G401.6 (cell line): ENCODE measurements at regions not wholly inside any gene's neighbourhood (a gene's known extent, or its start where the extent isn't known, plus 50 kb on each side); places are given as distances from the start of the nearest gene placed in this dataset.
"Not testable (repeated sequence)": the region's sequence is repeated elsewhere in the genome, so short reads cannot be mapped to it uniquely, and the experiment has no call there.

ENCODE experiments used
- FAIRE-seq: peaks from 2 replicates; lab custom pipeline; 2012; peaks lifted over from hg19 to GRCh38; lab: Jason Lieb, UNC

- no peak for FAIRE-seq
Measured at GRCh38 chr11:21723678-21724077, 469.2 kb upstream of the ANO5 start.

GRCh38 chr11:21727102-21727501 lies 465.8 kb upstream of the ANO5 start:
- FAIRE-seq = no peak

GRCh38 chr11:21736404-21736803 lies 456.5 kb upstream of the ANO5 start:
- FAIRE-seq = no peak

GRCh38 chr11:21752475-21753243 lies 440.2 kb upstream of the ANO5 start:
- not testable (repeated sequence) for FAIRE-seq

GRCh38 chr11:21753244-21753767 lies 439.6 kb upstream of the ANO5 start:
- FAIRE-seq = not testable (repeated sequence)

- FAIRE-seq = no peak
Measured at GRCh38 chr11:21761000-21761399, 431.9 kb upstream of the ANO5 start.

GRCh38 chr11:21768388-21768787 lies 424.5 kb upstream of the ANO5 start:
- no peak for FAIRE-seq

GRCh38 chr11:21769188-21769587 lies 423.7 kb upstream of the ANO5 start:
- FAIRE-seq = no peak

- FAIRE-seq = no peak
Measured at GRCh38 chr11:21771097-21771496, 421.8 kb upstream of the ANO5 start.

GRCh38 chr11:21774212-21774611 lies 418.7 kb upstream of the ANO5 start:
- FAIRE-seq = no peak

GRCh38 chr11:21775911-21776310 lies 417.0 kb upstream of the ANO5 start:
- no peak for FAIRE-seq

GRCh38 chr11:21783954-21784353 lies 408.9 kb upstream of the ANO5 start:
- no peak for FAIRE-seq

GRCh38 chr11:21785351-21785750 lies 407.5 kb upstream of the ANO5 start:
- FAIRE-seq = no peak

GRCh38 chr11:21794306-21794705 lies 398.6 kb upstream of the ANO5 start:
- FAIRE-seq = no peak

- FAIRE-seq = no peak
Measured at GRCh38 chr11:21798216-21798615, 394.7 kb upstream of the ANO5 start.

- not testable (repeated sequence) for FAIRE-seq
Measured at GRCh38 chr11:21804523-21804922, 388.4 kb upstream of the ANO5 start.

- no peak for FAIRE-seq
Measured at GRCh38 chr11:21806508-21806907, 386.4 kb upstream of the ANO5 start.

- FAIRE-seq = no peak
Measured at GRCh38 chr11:21806947-21807346, 385.9 kb upstream of the ANO5 start.

- no peak for FAIRE-seq
Measured at GRCh38 chr11:21807350-21807749, 385.5 kb upstream of the ANO5 start.

GRCh38 chr11:21810650-21811049 lies 382.2 kb upstream of the ANO5 start:
- no peak for FAIRE-seq

GRCh38 chr11:21811572-21811971 lies 381.3 kb upstream of the ANO5 start:
- FAIRE-seq = no peak

GRCh38 chr11:21814169-21814568 lies 378.7 kb upstream of the ANO5 start:
- no peak for FAIRE-seq

GRCh38 chr11:21817696-21818095 lies 375.2 kb upstream of the ANO5 start:
- FAIRE-seq = no peak

- FAIRE-seq = no peak
Measured at GRCh38 chr11:21820176-21820575, 372.7 kb upstream of the ANO5 start.
